Panc1 (cell line): ENCODE measurements at regions not wholly inside any gene's neighbourhood (a gene's known extent, or its start where the extent isn't known, plus 50 kb on each side); places are given as distances from the start of the nearest gene placed in this dataset.

ENCODE experiments used
- POLR2AphosphoS5 ChIP-seq: IDR thresholded peaks from 2 replicates; pipeline ENCODE4 v1.6.1; 2012; ENCODE audit warnings: mild to moderate bottlenecking, low read depth, low read length, moderate library complexity
- SIN3A ChIP-seq: IDR thresholded peaks from 2 replicates; pipeline ENCODE4 v1.6.1; 2012; ENCODE audit warnings: low read depth, mild to moderate bottlenecking, low read length, moderate library complexity, borderline replicate concordance; ENCODE audit not compliant: insufficient read depth

DNA sequence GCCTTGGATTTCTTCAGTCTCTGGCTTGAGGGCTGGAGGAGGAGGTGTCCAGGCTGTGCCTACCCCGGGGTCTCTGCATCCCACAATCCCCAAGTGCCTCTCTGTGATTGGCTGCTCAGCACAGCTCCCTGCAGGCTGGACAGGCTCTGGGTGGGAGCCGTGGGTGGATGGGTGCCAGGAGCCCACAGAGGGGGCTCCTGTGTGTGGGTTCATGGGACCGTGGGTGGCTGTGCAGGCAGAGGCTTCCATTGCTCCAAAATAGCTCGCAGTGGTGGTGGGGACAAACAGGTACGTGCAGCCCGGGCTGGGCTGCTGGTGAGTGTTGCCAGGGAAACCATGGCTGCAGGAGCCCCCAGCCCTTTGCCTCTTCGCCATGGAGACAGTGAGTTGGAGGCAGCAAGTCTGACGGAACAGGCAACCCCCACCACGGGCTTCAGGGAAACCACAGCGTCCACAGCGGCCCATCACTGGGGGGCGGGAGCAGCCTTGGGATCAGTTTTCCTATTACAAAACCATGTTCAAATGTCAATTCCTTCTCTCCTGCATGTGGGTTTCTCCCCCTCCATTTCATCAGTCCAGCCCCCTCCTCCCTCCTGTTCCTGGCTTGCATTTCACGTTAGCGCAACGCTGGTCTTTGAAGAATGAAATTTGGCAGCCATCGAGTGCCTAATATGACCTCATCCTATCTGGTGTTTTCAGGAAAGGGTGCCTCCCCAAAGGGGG lies 155.2 kb downstream of the TRIM29 start:
- no peak for TF ChIP-seq SIN3A
- TF ChIP-seq POLR2AphosphoS5: no peak
